ENCODE measurements at regions not wholly inside any gene's neighbourhood (a gene's known extent, or its start where the extent isn't known, plus 50 kb on each side); places are given as distances from the start of the nearest gene placed in this dataset.

DNA sequence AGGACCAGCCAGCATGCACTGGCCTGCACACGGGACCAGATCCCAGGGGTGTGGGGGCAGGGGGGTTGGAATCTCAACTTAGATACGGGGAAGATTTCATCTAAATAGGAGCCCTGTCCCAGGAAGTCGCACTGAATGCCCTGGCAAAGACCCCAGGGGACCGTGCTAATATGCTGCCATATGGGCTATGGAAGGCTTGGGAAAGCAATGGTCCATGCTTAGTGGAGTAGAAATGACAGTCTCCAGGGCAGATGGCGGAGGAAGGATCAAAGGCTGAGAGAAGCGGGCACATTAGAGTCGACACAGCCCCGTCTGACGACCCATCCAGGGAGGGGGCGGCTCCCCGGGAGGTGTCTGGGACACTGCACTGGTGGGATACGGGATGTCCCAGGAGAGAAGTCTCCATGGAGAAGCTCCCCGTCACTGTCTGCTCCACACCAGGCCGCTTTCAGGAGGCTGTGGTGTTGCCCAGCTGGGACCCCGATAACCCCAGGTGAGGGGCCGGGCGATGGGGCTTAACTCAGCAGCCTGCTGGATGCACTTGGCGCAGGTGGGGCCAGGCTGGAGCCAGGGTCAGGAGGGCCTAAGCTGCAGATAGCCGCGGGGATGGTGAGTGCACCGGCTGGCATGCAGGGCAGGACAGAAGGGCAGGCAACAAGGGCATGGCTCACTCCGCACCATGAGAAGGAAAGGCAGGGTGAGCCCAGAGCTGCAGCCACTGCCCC, 377.7 kb upstream of the IRX1 start:
- no peak for ATAC-seq (ENCODE audit: low FRiP score)
- TF ChIP-seq, protein P1, sequence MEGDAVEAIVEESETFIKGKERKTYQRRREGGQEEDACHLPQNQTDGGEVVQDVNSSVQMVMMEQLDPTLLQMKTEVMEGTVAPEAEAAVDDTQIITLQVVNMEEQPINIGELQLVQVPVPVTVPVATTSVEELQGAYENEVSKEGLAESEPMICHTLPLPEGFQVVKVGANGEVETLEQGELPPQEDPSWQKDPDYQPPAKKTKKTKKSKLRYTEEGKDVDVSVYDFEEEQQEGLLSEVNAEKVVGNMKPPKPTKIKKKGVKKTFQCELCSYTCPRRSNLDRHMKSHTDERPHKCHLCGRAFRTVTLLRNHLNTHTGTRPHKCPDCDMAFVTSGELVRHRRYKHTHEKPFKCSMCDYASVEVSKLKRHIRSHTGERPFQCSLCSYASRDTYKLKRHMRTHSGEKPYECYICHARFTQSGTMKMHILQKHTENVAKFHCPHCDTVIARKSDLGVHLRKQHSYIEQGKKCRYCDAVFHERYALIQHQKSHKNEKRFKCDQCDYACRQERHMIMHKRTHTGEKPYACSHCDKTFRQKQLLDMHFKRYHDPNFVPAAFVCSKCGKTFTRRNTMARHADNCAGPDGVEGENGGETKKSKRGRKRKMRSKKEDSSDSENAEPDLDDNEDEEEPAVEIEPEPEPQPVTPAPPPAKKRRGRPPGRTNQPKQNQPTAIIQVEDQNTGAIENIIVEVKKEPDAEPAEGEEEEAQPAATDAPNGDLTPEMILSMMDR (IDR thresholded peaks at IDR 0.05): no peak
- DNase-seq (ENCODE audit: low spot score): no peak

DNA sequence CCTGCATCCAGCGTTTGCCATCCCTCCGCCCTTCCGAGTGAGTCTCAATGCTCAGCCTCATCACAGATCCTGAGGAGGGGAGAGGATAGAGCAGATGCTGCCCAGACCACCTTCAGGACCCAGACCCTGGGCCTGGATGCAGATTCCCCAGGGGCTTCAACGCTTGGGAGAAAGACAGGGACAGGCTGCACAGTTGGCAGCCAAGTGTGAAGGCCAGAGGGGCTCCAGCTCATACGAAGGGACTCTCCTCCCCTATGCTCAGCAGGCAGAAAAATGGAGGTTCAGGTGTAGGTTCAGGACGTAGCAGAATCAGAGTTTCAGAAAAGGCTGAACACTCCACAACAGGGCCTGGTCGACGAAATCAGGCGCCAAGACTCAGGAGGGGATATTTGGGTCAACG, 378.5 kb upstream of the IRX1 start:
- TF ChIP-seq, protein P1 (IDR thresholded peaks at IDR 0.05): no peak
- ATAC-seq (ENCODE audit: low FRiP score) (no peak), DNase-seq (ENCODE audit: low spot score) (no peak)

DNA sequence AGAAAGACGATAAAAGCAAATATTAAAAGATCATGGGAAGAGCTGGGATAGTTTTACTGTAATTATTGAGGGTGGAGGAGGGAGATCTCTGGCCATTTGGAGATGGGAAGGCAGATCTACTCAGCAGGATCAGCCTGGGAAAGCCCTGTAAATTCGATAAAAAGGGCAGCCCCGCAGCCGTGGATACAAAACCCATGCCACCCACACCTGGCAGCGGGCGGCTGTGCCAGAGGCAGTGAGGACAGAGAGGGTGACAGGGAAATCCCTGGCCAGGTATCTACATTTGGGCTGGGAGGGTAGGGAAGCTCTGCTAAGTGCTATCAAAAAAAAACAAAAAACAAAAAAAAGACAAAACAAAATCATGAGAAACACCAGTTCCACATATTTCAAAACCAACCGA, 379.2 kb upstream of the IRX1 start:
- no peak for DNase-seq (ENCODE audit: low spot score)
- no peak for ATAC-seq (ENCODE audit: low FRiP score)
- TF ChIP-seq, protein P1 (IDR thresholded peaks at IDR 0.05): no peak

DNA sequence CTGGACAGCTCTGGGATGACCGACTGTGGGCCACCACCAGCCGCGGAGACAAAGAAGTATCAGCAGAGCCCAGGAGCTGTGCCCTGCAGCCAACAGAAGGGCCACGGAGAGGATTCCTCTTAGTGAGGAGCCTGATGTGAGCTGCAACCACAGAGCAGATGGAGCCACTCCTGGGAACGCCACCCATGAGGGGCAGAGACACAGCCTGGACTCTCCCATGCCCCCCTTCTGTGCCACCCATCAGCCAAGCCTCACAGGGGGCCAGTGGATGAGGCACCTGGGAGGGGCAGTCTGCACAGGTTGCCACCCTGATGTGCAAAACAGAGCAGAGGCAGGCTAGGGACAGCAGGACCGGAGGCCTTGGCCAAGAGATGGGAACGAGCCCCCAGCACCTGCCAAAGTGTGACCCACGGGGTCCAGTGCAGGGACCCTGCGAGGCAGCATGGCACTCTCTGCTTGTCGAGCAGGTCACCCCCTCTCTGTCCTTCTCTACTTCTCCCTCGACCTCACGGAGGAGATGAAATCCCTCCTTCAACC, 380.7 kb upstream of the IRX1 start:
- ATAC-seq (ENCODE audit: low FRiP score) (no peak), DNase-seq (ENCODE audit: low spot score) (no peak)
- TF ChIP-seq, protein P1 (IDR thresholded peaks at IDR 0.05): no peak

DNA sequence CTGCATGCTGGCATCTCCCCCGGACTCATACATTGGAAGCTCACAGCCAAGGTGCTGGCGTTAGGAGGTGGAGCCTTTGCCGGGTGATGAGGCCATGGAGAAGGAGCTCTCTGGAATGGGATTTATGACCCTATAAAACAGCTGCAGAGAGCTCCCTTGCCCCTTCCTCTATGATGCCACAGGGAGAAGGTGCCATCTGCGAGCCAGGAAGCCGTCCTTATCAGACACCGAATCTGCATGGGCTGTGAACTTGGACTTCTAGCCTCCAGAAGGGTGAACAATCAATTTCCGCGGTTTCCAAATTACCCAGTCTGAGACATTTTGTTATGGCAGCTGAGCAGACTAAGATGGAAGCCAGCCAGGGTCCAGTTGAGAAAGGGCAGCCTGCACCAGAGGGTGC, 381.2 kb upstream of the IRX1 start:
- TF ChIP-seq, protein P1 (IDR thresholded peaks at IDR 0.05): no peak
- no peak for DNase-seq (ENCODE audit: low spot score)
- no peak for ATAC-seq (ENCODE audit: low FRiP score)

DNA sequence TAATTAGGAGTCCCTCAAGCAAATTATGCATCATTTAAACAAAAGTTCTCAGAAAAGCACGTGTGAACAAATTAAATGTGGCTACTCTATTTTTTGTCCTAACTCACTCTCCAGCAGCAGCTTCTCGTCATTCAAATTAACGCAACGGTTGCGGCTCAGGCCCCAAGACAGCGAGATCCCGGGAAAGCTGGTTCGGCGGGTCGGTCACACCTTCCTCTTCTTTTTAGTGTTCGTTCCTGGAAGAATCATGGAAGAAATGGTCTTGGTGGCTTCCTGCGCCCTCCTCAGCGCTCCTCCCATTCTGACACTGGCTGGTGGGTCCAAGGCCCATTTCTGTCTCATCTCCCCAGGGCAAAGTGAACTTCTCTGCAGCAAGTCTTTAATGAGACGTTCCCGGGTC, 382.8 kb upstream of the IRX1 start:
- DNase-seq (ENCODE audit: low spot score): no peak
- TF ChIP-seq, protein P1 (IDR thresholded peaks at IDR 0.05): no peak
- ATAC-seq (ENCODE audit: low FRiP score): no peak

DNA sequence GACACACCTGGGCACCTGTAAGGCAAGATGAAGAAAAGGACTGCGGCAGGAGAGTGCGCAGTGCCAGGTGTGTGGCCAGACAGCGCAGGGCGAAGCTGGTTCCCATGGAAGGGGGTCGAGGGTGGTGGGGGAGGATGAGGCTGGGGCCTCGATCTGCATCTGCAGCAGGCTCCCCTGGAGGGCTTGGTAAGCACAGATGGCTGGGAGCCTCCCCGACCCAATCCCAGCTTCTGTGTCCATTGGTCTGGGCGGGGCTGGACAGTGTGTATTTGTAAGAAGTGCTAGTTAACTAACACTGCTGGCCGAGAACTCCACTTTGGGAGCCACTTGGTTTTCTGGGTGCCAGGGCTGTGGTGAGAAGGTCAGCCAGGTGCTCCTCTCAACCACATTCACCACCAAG, 385.1 kb upstream of the IRX1 start:
- ATAC-seq (ENCODE audit: low FRiP score) (no peak), DNase-seq (ENCODE audit: low spot score) (no peak)
- TF ChIP-seq, protein P1 (IDR thresholded peaks at IDR 0.05): no peak
